ENCODE measurements at regions not wholly inside any gene's neighbourhood (a gene's known extent, or its start where the extent isn't known, plus 50 kb on each side); places are given as distances from the start of the nearest gene placed in this dataset.

- DNase-seq (ENCODE audit: low spot score in 2 of 2, unreplicated experiment in 2 of 2): no peak
- H3K4me1 Mint-ChIP-seq: no peaks in the 10 kb centered on the region
- H3K9me3 Mint-ChIP-seq: peaks cover 37% of the 10 kb centered on the region
- no peak for TF ChIP-seq CTCF (IDR thresholded peaks at IDR 0.05; ENCODE audit: unreplicated experiment)
- H3K4me3 Mint-ChIP-seq: no peak overlapping the region
- H3K27me3 Mint-ChIP-seq (ENCODE audit: low read depth): no peaks in the 10 kb centered on the region
- no peak overlapping the region for H3K27ac Mint-ChIP-seq
- H3K36me3 Mint-ChIP-seq: no peaks in the 10 kb centered on the region
These were observed 350.7 kb upstream of the SPHKAP start for GRCh38 chr2:228532233-228532632.

GRCh38 chr2:228527197-228527881, 345.9 kb upstream of the SPHKAP start:
- DNase-seq (ENCODE audit: low spot score in 2 of 2, unreplicated experiment in 2 of 2): no peak
- H3K4me3 Mint-ChIP-seq: no peak overlapping the region
- H3K4me1 Mint-ChIP-seq: no peaks in the 10 kb centered on the region
- H3K27me3 Mint-ChIP-seq (ENCODE audit: low read depth): no peaks in the 10 kb centered on the region
- H3K9me3 Mint-ChIP-seq: peaks cover 27% of the 10 kb centered on the region
- no peaks in the 10 kb centered on the region for H3K36me3 Mint-ChIP-seq
- no peak for TF ChIP-seq CTCF (IDR thresholded peaks at IDR 0.05; ENCODE audit: unreplicated experiment)
- H3K27ac Mint-ChIP-seq: no peak overlapping the region

- TF ChIP-seq CTCF (IDR thresholded peaks at IDR 0.05; ENCODE audit: unreplicated experiment): no peak
These were observed 345.2 kb upstream of the SPHKAP start for GRCh38 chr2:228526687-228527086.

GRCh38 chr2:228522977-228523376, 341.5 kb upstream of the SPHKAP start:
- Mint-ChIP-seq H3K36me3 (no peaks in the 10 kb centered on the region), H3K4me1 (no peaks in the 10 kb centered on the region), H3K27ac (no peak overlapping the region), H3K27me3 (ENCODE audit: low read depth) (no peaks in the 10 kb centered on the region), H3K4me3 (no peak overlapping the region), H3K9me3 (peaks cover 19% of the 10 kb centered on the region)
- no peak for DNase-seq (ENCODE audit: low spot score in 2 of 2, unreplicated experiment in 2 of 2)
- no peak for TF ChIP-seq CTCF (IDR thresholded peaks at IDR 0.05; ENCODE audit: unreplicated experiment)

More at GRCh38 chr2:228526687-228527086, 345.2 kb upstream of the SPHKAP start:
- H3K27me3 Mint-ChIP-seq (ENCODE audit: low read depth): no peaks in the 10 kb centered on the region
- H3K4me1 Mint-ChIP-seq: no peaks in the 10 kb centered on the region
- no peak overlapping the region for H3K27ac Mint-ChIP-seq
- H3K4me3 Mint-ChIP-seq: no peak overlapping the region
- H3K36me3 Mint-ChIP-seq: no peaks in the 10 kb centered on the region
- peaks cover 28% of the 10 kb centered on the region for H3K9me3 Mint-ChIP-seq
- no peak for DNase-seq (ENCODE audit: low spot score in 2 of 2, unreplicated experiment in 2 of 2)

GRCh38 chr2:228522276-228522675, 340.8 kb upstream of the SPHKAP start:
- H3K36me3 Mint-ChIP-seq: no peaks in the 10 kb centered on the region
- no peak for DNase-seq (ENCODE audit: low spot score in 2 of 2, unreplicated experiment in 2 of 2)
- H3K4me3 Mint-ChIP-seq: no peak overlapping the region
- no peaks in the 10 kb centered on the region for H3K4me1 Mint-ChIP-seq
- TF ChIP-seq CTCF (IDR thresholded peaks at IDR 0.05; ENCODE audit: unreplicated experiment): no peak
- peaks cover 19% of the 10 kb centered on the region for H3K9me3 Mint-ChIP-seq
- H3K27me3 Mint-ChIP-seq (ENCODE audit: low read depth): no peaks in the 10 kb centered on the region
- H3K27ac Mint-ChIP-seq: no peak overlapping the region

All from mesothelial cell of epicardium (in vitro differentiated cells).